T47D (cell line): ENCODE measurements at regions not wholly inside any gene's neighbourhood (a gene's known extent, or its start where the extent isn't known, plus 50 kb on each side); places are given as distances from the start of the nearest gene placed in this dataset.
A peak's percentile ranks its signal among the peaks of the same experiment; 100 is the strongest.

Source experiments
- DNase-seq, 2 experiments: peaks; one replicate each; pipeline versions ENCODE4 v3.0.0 to v3.0.0-alpha.2; 2011 to 2012; ENCODE audit warnings: low read depth in 1 of 2, low spot score in 1 of 2
- JUND ChIP-seq: IDR thresholded peaks from 2 replicates; pipeline ENCODE4 v1.6.1; 2012; ENCODE audit warnings: low read depth
- in situ Hi-C: cut with HindIII; loops from 2 replicates; pipeline ENCODE4 v1.10.0; 2016; ENCODE audit warnings: low sequenced_read_pairs, low pct_unique_long_range_greater_than_20kb

- no peak for TF ChIP-seq JUND
- in situ Hi-C loops = no loop called here
- DNase-seq = no peak
Measured at GRCh38 chr2:61774351-61774750, 79.5 kb downstream of the FAM161A start.

- no peak for TF ChIP-seq JUND
- in situ Hi-C loops = no loop called here
- DNase-seq = no peak
Measured at GRCh38 chr2:61771904-61772845, 81.7 kb downstream of the FAM161A start.

- TF ChIP-seq JUND = no peak
- in situ Hi-C loops = no loop called here
- DNase-seq = no peak
Measured at GRCh38 chr2:61770746-61771145, 83.1 kb downstream of the FAM161A start.

- in situ Hi-C loops = no loop called here
- DNase-seq = no peak
Measured at GRCh38 chr2:61770298-61770697, 83.6 kb downstream of the FAM161A start.

GRCh38 chr2:61769093-61769675 is 84.7 kb downstream of the FAM161A start:
- in situ Hi-C loops = no loop called here
- TF ChIP-seq JUND = no peak
- no peak for DNase-seq

More at GRCh38 chr2:61770298-61770697, 83.6 kb downstream of the FAM161A start:
- TF ChIP-seq JUND = no peak

GRCh38 chr2:61764035-61764800 is 89.6 kb downstream of the FAM161A start:
- in situ Hi-C loops = no loop called here

GRCh38 chr2:61763605-61764034 is 90.2 kb downstream of the FAM161A start:
- peak; percentile 37 to 90 for DNase-seq
- in situ Hi-C loops = no loop called here
- no peak for TF ChIP-seq JUND

More at GRCh38 chr2:61764035-61764800, 89.6 kb downstream of the FAM161A start:
- peak; percentile 66 to 96 for DNase-seq
- TF ChIP-seq JUND = no peak

- no peak for DNase-seq
- in situ Hi-C loops = no loop called here
Measured at GRCh38 chr2:61762292-61762691, 91.6 kb downstream of the FAM161A start.

GRCh38 chr2:61759718-61760117 is 94.1 kb downstream of the FAM161A start:
- in situ Hi-C loops = no loop called here
- TF ChIP-seq JUND = no peak
- DNase-seq = no peak

More at GRCh38 chr2:61762292-61762691, 91.6 kb downstream of the FAM161A start:
- TF ChIP-seq JUND = no peak

GRCh38 chr2:61759005-61759404 is 94.9 kb downstream of the FAM161A start:
- in situ Hi-C loops = no loop called here
- TF ChIP-seq JUND = no peak
- DNase-seq = no peak

GRCh38 chr2:61758159-61758558 is 95.7 kb downstream of the FAM161A start:
- no peak for TF ChIP-seq JUND
- no peak for DNase-seq
- in situ Hi-C loops = no loop called here

GRCh38 chr2:61753512-61753911 is 100.3 kb downstream of the FAM161A start:
- in situ Hi-C loops = no loop called here
- DNase-seq = no peak
- TF ChIP-seq JUND = no peak
